ENCODE measurements at regions not wholly inside any gene's neighbourhood (a gene's known extent, or its start where the extent isn't known, plus 50 kb on each side); places are given as distances from the start of the nearest gene placed in this dataset.

DNA sequence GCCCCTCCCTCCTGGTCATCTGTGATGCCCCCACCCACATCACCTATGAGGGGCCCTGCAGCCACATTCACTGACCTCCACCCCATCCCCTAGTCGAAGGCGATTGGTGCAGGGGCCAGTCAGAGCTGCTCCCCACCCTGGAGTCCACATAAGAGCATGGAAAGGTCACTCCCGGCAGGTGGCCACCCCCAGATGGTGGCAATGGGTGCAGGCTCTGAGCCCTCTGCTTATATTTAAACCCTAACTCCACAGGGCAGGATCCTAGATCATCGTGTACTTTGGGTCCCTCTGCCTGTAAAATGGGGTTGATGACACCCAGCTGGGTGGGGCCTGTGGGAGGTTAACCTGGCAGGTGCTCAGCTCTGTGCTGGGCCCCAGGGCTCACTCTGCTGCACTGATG, 186.8 kb upstream of the C1orf174 start:
- TF ChIP-seq, protein P1, sequence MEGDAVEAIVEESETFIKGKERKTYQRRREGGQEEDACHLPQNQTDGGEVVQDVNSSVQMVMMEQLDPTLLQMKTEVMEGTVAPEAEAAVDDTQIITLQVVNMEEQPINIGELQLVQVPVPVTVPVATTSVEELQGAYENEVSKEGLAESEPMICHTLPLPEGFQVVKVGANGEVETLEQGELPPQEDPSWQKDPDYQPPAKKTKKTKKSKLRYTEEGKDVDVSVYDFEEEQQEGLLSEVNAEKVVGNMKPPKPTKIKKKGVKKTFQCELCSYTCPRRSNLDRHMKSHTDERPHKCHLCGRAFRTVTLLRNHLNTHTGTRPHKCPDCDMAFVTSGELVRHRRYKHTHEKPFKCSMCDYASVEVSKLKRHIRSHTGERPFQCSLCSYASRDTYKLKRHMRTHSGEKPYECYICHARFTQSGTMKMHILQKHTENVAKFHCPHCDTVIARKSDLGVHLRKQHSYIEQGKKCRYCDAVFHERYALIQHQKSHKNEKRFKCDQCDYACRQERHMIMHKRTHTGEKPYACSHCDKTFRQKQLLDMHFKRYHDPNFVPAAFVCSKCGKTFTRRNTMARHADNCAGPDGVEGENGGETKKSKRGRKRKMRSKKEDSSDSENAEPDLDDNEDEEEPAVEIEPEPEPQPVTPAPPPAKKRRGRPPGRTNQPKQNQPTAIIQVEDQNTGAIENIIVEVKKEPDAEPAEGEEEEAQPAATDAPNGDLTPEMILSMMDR (IDR thresholded peaks at IDR 0.05; ENCODE audit: low read depth, low read length, poor library complexity, severe bottlenecking), result no peak
- no peak for TF ChIP-seq EZH2phosphoT487 (IDR thresholded peaks at IDR 0.05; ENCODE audit: borderline replicate concordance, low read length)

Data from DOHH2 (cell line).